GM21717 (cell line): ENCODE measurements at regions not wholly inside any gene's neighbourhood (a gene's known extent, or its start where the extent isn't known, plus 50 kb on each side); places are given as distances from the start of the nearest gene placed in this dataset.
"Not testable (repeated sequence)": the region's sequence is repeated elsewhere in the genome, so short reads cannot be mapped to it uniquely, and the experiment has no call there.

Experiments used
- ATAC-seq: cut with Tn5 transposase; IDR thresholded peaks from one replicate; pipeline ENCODE4 v1.9.1; 2021; ENCODE audit warnings: mild to moderate bottlenecking, moderate library complexity; ENCODE audit not compliant: unreplicated experiment

- ATAC-seq: no peak
These were observed 397.4 kb downstream of the OTOL1 start for GRCh38 chr3:161893972-161894371.

- no peak for ATAC-seq
These were observed 398.0 kb downstream of the OTOL1 start for GRCh38 chr3:161894657-161895056.

- no peak for ATAC-seq
These were observed 409.0 kb downstream of the OTOL1 start for GRCh38 chr3:161905520-161906132.

- no peak for ATAC-seq
These were observed 417.3 kb downstream of the OTOL1 start for GRCh38 chr3:161913786-161914389.

GRCh38 chr3:161914703-161915417 lies 418.3 kb downstream of the OTOL1 start:
- no peak for ATAC-seq

GRCh38 chr3:161915418-161915750 lies 418.8 kb downstream of the OTOL1 start:
- ATAC-seq: no peak

- ATAC-seq: no peak
These were observed 423.6 kb downstream of the OTOL1 start for GRCh38 chr3:161920196-161920595.

GRCh38 chr3:161925749-161926360 lies 429.2 kb downstream of the OTOL1 start:
- no peak for ATAC-seq

GRCh38 chr3:161927131-161927530 lies 430.5 kb downstream of the OTOL1 start:
- ATAC-seq: no peak

- no peak for ATAC-seq
These were observed 443.5 kb downstream of the OTOL1 start for GRCh38 chr3:161939918-161940620.

- ATAC-seq: no peak
These were observed 444.0 kb downstream of the OTOL1 start for GRCh38 chr3:161940621-161940965.

GRCh38 chr3:161941891-161942290 lies 445.3 kb downstream of the OTOL1 start:
- no peak for ATAC-seq

- not testable (repeated sequence) for ATAC-seq
These were observed 447.3 kb downstream of the OTOL1 start for GRCh38 chr3:161943801-161944345.

- no peak for ATAC-seq
These were observed 449.9 kb downstream of the OTOL1 start for GRCh38 chr3:161946443-161946960.

GRCh38 chr3:161950318-161950868 lies 453.8 kb downstream of the OTOL1 start:
- ATAC-seq: no peak

- no peak for ATAC-seq
These were observed 460.9 kb downstream of the OTOL1 start for GRCh38 chr3:161957467-161957866.

GRCh38 chr3:161964857-161965256 lies 468.2 kb downstream of the OTOL1 start:
- no peak for ATAC-seq

GRCh38 chr3:161969867-161970266 lies 473.3 kb downstream of the OTOL1 start:
- ATAC-seq: no peak

- no peak for ATAC-seq
These were observed 478.6 kb downstream of the OTOL1 start for GRCh38 chr3:161975201-161975600.

GRCh38 chr3:161977063-161977462 lies 480.5 kb downstream of the OTOL1 start:
- no peak for ATAC-seq

GRCh38 chr3:161977850-161978249 lies 481.2 kb downstream of the OTOL1 start:
- ATAC-seq: no peak
